Kidney glomerular epithelial cell (primary cell): ENCODE measurements at regions not wholly inside any gene's neighbourhood (a gene's known extent, or its start where the extent isn't known, plus 50 kb on each side); places are given as distances from the start of the nearest gene placed in this dataset.

Source experiments
- DNase-seq: peaks from one replicate; lab custom pipeline; 2025; lab: John Stamatoyannopoulos, UW

DNA sequence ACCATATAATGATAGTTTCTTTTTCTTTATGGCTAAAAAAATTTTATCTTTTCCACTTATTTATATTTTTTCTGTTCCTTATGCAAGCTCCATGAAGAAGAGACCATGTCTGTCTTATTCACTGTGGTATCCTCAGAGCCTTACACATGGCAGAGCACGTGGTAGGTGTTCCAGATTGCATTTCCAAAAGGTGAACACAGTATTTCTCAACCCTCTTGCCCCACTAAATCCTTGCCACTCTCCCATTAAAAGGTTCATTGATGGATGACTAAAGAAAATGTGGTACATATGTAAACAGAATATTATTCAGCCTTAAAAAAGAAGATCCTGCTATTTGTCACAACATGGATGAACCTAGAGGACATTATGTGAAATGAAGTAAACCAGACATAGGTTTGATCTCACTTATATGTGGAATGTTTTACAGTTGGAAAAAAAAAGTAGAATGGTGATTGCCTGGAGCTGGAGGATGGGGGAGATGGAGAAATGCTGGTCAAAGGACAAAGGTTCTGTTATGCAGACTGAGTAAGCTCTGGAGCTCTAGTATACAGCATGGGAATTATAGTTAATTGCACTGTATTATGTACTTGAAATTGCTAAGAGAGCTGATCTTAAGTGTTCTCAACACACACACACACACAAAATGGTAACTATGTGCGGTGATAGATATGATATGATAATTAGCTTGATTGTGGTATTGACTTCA, 266.7 kb downstream of the CNTN3 start:
- no peak for DNase-seq

DNA sequence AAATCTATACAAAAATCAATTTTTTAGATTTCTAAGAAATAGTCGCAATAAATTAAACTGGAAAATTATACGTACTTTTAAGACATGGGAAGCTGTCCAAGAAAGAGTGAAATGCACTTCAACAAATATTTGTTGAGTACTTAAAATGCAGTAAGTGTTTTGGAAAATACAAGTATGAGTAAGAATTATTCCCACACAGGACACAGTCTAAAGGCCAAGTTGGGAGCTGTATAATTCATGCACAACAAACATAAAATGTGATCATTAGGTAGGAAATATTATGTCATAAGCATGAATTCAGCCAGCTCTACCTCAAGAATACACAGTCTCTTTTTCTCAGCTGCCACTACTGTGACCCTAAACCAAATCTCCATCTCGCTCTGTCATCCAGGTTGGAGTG, 267.6 kb downstream of the CNTN3 start:
- no peak for DNase-seq

DNA sequence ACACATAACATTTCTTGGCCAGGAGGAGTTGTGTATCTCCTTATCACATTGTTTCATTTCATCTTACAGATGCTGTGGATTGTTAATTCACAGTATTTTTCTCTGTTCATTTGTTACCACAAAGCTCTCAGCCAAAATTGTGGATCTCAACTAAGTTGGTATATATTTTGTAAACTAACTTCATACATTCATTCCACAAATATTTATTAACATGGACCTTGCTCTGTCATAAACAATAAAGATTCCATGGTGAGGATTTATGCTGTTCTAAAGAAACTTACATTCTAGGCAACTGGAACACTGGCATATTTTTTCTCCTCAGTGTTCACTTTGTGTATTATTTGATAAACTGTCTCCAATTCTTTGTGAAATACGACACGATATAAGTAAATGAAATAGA, 268.8 kb downstream of the CNTN3 start:
- DNase-seq, result no peak

DNA sequence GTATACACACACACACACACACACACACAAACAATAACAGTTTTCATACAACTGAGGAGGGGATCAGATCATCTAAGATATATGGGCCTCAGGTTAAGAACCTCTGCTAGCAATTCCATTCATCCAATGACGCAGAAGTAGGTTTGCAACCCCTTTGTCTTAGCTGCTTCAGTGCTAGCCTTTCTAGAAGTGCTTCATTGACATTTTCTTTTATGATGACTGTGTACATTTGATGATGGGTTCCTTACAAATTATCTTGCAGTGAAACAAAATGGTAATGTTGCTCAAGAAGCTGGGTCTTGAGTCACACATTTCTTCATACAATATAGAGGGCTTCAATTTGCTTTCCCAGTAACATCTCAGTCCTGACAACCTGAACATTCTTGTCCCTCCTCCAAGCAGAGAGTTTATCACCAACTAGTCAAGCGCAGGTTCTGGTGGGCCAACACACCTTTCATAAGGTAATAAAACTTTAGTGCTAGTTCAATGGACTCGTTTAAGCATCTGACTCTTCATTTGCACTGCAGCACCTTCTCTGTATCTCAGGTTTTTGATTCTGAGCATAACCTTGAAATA, 269.5 kb downstream of the CNTN3 start:
- no peak for DNase-seq

DNA sequence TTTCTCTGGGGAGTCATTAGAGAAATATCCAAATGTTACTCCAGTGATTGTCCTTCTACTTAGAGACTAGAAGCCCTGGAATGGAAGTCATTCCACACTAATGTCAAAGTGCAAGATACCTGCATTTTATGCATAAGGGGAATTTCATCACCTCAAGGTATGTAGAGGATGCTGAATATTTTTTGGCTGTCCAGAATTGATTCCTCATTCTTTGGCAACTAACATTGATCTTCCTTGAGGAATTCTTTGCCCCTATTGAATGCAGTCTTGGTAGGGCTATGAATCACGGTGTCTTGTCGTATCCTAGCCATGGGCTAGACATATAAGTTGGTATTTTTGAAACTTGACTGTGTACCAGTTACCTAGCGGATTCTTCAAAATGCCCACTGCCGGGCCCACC, 271.1 kb downstream of the CNTN3 start:
- DNase-seq, result no peak

DNA sequence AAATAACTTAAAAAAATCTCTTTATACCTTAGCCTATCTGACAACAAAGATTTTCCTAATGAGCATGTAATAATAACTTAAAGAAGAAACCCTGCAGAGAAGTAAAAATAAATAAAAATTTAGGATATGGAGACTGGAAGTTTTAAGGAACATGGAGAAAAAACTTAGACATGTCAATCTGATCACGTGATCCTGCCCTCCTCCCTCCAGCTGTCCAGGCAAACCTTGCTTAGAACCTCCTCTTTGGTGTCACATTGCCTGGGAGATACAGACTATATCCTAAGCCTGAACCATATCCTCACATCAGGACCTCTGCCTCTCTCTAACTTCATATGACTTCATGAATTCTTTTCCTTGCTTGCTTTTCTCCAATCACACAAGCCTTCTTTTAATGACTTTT, 275.5 kb downstream of the CNTN3 start:
- DNase-seq, result no peak

DNA sequence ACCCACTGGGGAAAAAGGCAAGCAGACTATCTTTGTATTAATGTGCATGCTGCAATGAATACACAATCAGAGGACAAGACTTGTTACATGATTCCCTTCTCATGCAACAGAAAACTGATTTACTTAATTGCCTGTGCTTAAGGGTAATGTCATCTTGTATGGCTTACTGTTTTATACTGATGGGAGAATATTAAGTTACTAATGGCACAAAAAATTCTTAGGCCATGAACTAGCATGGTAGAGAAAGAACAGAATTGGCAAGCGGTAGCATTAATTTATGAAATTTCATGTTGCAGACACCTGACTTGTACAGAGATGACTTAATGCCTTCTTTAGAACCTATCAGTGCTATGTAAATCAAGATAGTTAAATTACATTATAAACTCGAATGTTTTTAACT, 282.3 kb downstream of the CNTN3 start:
- DNase-seq, result no peak

DNA sequence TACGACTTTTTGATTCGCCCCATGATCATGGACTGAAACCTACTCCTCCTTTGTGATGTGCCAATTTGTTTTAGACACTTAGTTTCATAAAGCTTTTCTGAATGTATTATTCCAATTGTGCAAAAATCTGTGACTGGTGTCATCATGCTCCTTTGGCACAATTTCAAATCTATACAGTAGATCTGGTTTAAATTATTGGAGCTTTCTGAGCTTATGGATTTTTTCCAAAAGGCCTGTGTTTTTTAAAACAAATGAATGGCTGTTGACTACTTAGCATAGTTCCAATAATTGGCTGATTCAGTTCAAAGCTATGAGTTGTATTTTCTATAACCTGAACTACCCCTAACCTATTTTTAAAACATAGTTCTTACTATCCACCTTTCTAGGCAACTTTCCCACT, 282.7 kb downstream of the CNTN3 start:
- no peak for DNase-seq

DNA sequence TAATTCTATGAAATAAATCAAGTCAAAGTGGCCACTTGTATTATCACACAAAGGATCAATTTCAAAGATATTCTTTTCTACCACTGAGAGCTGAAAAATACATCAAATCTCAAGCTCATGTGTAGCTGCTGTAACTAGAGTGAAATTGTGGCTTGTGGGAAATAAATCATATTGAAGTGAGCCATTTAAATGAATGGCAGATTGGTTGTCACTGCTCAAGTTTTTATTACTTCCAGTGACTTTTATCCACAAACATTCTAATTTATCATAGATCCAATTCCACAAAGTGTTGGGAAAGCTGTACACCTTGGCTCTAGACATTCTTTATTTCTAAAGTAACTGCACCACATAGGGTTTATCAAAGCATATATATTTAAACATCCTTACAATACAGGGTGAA, 285.4 kb downstream of the CNTN3 start:
- no peak for DNase-seq

DNA sequence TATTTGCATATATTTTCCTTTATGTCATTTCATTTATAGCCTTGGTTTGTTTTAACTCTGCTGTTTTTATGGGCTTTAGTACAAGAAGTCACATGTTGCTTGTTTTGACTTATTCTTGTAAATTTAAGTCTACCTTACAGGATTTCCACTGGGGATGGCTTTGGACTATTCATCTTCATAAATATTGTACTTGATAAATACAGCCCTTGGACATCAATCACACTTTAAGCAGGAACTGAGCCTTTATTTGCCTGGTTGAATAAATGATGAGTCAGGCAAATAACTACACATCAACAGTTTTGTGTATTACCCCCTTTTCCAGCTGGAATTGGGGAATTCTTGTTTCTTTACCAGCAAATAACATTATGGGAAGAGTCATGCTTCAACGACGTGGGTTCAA, 286.0 kb downstream of the CNTN3 start:
- DNase-seq, result no peak

DNA sequence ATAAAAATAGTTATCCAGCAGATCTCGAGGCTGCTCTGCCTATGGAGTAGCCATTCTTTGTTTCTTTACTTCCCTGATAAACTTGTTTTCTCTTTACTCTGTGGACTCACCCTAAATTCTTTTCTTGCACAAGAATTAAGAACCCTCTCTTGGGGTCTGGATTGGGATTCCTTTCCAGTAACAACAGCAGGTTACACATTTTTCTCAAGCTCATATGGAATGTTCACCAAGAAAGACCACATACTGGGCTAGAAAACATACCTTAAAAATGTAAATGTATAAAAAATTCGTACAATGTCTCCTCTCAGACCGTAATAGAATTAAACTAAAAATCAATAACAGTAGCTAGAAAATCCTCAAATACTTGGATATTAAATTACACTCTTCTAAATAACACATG, 299.2 kb downstream of the CNTN3 start:
- no peak for DNase-seq

DNA sequence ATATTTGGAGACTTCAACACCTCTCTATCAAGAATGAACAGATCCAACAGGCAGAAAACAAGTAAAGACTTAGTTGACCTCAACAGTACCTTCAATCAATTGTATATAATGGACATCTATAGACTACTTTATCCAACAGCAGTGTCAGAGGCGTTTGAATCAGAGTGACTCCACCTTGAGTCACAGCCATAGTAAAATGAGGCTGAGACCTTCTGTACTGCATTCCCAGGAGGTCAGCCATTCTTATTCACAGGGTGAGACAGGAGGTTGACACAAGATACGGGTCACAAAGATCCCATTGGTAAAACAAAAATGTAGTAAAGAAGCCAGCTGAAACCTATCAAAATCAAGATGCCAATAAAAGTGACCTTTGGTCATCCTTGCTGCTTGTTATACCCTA, 299.8 kb downstream of the CNTN3 start:
- DNase-seq, result no peak

DNA sequence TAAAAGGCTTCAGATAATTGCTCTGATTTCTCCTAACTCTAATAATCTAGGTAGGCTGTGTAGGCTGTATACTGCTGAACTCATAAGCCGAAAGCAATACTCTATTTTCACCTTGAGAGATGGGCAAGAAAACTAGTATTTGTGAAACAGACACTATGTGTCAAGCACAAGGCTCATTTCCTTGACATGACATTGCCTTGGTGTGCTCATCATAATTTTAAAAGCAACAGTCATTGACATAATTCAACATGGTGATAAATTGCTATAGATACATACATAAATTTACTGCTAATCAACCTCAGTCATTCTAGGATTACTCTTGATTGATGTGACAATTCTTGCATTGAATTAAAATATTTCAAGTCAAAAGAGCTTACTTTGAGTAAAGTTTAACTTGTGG, 304.7 kb downstream of the CNTN3 start:
- DNase-seq, result no peak

DNA sequence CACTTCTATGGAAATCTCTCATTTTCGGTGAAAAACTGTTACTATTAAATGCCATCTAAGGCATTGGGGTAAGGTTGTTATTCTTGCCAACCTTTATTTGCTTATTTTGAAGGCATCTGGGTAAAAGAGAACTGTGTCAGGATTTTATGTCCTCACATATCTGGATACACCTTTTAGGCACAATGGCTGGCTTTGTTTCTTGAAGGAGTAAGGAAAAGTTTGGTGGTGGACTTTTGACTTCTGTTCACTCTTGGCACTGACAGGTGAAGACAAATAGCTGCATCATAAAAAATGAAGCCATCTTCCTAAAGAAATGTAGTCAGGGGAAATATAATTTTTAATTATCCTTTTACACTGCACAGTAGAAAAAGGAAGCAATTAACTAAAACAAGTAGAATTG, 310.0 kb downstream of the CNTN3 start:
- DNase-seq, result no peak

DNA sequence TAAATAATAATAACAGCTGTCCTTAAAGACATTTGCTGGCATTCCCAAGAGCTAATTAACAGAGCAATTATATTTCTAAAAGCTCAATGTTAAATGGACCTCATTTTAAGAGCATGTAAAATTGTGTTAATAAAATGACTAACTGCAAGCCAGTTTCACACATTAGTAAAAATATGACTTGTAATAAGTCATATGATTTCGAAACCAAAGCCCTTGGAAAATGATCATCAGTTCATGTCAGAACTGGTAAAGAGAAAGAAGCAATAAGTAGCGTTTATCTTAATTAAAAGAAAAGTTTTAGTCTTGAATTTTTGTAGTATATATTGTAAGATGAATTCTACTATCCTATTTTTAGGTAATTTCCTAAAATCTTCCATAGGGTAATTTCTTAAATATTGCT, 310.7 kb downstream of the CNTN3 start:
- no peak for DNase-seq

DNA sequence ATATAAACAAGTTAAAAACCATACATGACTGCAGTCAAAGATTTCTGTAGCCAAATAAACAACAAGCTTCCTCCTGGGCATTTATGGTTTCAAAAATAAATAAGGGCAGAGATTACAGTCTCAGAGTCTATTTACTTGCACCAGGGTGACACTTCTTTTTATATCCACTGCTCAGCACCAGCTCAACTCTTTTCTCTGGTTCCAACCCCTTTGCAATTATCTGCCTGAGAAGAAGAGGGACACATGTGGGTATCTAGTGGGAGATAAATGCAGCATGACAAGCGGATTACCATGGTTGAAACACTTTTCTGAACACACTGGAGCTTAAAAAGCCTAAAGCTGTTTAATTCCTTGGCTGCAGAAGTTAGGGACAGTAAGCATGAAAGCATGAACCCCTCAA, 311.5 kb downstream of the CNTN3 start:
- no peak for DNase-seq

DNA sequence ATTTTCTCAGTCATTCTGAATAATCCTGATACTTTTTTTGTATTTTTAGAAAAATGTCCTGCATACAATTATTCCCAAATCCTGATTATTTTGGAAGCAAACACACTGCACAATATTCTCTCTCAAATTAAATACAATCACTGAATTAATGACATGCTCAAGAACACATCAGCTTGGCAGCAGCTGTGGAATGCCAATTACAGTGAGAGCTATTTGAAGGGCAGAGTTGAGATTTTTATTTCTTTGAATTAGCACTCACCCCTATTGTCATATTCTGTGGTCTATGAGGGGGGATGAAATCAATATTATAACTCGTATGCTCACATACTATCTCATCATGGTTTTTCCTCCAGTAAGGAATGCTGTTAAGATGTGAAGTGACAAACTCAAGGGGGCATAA, 312.2 kb downstream of the CNTN3 start:
- no peak for DNase-seq

DNA sequence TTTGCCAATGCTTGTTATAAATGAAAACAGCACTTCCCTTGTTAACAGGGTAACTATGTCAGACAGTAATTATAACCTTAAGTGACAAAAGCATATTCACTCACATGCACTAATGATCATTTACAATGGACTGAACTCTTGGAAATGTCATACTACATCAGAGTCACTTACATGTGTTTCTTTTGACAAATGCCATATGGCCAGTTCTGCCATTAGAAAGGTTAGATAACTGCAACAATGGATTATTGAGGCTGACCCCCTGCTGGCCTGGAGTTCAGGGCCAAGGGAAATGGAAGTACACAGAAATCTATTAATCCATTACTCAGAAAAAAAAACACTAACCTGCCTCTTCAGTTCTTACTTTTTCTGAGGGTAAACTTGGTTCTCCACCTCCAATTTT, 313.4 kb downstream of the CNTN3 start:
- DNase-seq, result no peak

DNA sequence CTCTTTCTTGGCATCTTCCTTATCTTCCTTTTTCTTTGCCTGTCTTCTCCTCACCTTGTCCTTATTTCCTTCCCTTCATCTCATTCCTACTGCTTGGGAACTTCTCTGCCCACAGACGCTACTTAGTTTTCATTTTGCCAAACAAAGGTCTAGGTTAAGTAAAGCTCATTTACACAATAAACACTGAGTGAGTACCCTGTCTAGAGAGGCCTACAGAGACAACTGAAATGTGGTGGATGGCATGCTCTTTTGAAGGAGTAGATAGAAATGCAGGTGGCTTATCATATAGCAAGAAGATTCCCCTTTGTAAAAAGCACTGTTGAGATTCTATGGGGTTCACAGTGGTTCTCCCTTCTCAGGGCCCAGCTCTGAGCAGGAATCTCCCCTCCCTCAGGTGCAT, 319.0 kb downstream of the CNTN3 start:
- no peak for DNase-seq

DNA sequence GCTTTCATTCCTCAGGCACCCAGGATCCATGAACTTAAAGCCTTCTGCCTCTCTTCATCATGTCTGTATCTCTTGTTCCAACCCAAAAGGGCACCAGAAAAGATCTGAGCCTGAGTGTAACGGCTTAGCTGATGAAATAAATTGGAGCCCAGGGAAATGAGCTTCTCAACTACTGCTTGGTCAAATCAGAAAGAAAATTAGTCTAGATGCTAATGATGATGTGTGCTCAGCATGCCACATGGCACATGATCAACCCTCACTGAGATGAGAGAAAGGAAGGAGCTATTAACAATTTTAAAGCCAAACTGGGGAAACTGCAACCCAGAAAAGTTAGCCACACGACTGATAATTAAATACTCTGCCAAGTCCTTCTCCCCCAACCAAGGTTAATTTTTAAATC, 325.7 kb downstream of the CNTN3 start:
- DNase-seq, result no peak

DNA sequence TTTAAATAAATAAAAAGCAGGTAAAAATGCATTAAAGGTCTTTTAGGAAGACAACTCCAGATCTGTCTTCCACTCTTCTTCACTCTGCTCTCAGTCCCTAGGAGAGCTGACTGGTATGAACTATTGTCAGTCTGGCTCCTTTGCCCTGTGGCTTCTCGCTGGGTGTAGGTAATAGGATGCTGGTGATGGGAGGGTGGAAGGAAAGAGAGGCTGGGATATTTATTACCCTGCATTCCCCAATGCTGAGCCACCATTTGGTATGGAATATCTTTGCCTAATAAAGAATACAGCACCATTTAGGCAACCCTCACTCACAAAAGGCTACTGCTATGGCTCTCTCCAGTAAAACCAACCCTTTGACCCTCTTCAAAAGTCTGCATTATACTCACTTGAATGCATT, 326.9 kb downstream of the CNTN3 start:
- DNase-seq, result no peak

DNA sequence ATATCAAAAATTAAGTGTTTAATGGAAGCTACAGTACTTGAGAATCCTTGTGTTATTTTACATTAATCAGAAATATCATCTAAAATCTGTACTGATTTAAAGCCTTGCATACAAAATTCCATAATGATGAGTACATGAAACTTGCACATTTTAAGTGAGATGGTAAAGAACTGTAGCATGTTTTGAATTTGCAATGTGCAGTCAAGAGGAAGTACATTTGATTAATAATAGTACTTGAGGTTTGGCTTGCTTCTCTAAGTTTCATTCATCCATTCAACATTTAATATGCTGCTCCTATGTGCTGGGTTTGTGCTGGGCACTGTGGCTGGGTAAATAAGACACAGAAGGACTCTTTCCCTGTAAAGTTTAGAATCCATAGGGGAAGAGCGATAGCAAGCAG, 332.3 kb downstream of the CNTN3 start:
- DNase-seq, result no peak

DNA sequence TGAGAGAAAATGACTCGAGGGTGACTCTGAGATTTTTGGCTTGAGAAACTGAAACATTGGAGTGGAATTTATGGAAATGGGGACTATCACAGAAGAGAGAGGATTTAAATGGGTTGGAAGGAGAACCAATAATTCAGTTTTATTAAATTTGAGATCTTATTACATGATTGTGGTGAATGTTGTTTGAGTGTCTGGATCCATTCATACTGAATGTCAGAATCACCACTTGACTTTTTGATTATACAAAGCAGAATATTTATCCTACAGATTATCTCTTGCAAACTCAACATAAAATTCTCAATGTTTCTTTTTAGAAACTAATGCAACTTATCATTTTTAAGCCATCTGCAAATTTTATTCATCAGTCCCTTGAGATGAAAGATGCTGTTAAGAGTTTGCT, 332.8 kb downstream of the CNTN3 start:
- DNase-seq, result no peak
